ENCODE measurements at regions not wholly inside any gene's neighbourhood (a gene's known extent, or its start where the extent isn't known, plus 50 kb on each side); places are given as distances from the start of the nearest gene placed in this dataset.

DNA sequence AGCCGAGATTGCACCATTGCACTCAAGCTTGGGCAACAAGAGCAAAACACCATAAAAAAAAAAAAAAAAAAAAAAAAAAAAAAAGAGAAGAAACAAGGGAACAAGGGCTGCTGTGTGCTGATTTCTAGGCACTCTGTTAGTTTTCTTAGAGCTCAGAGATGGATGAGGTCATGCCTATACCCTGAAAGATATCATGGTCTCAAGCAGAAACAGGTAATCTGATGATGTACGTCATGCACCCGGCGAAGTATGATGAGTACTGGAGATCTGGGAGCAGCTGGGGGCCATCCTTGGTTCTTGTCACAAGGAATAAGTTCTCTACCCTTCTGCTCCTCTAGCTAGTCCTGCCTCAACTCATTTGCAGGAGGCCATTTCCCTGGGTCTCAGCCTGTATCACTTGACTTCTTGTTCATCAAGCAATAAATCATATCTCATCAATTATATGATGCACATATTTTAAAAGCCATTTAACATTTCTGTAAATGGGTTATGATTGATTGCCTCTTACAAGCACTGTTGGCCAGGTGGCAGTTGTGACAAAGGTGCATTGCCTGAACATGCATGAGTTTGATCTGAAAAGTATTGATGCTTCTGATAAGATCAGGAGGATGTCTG is 517.2 kb downstream of the DHX35 start:
- TF ChIP-seq POLR2A (IDR thresholded peaks at IDR 0.05; ENCODE audit: low read length) (no peak), GATA1 (IDR thresholded peaks at IDR 0.05; ENCODE audit: low read depth, low read length) (no peak)
